Progenitor cell of endocrine pancreas (in vitro differentiated cells): ENCODE measurements at regions not wholly inside any gene's neighbourhood (a gene's known extent, or its start where the extent isn't known, plus 50 kb on each side); places are given as distances from the start of the nearest gene placed in this dataset.

Experiments used
- DNase-seq: peaks from one replicate; pipeline ENCODE4 v3.0.0; 2021; ENCODE audit warnings: low spot score; ENCODE audit not compliant: unreplicated experiment
- H3K27ac Mint-ChIP-seq: 2 replicates; pipeline ENCODE4 v1.8.0; 2021; ENCODE audit warnings: mild to moderate bottlenecking, moderate library complexity, mixed read lengths
- H3K27me3 Mint-ChIP-seq: 2 replicates; pipeline ENCODE4 v1.8.0; 2021; ENCODE audit warnings: mixed read lengths
- H3K36me3 Mint-ChIP-seq: 2 replicates; pipeline ENCODE4 v1.8.0; 2022; ENCODE audit warnings: mixed read lengths; ENCODE audit not compliant: insufficient read depth
- H3K4me1 Mint-ChIP-seq: 2 replicates; pipeline ENCODE4 v1.8.0; 2021; ENCODE audit warnings: low read depth, mixed read lengths
- H3K4me3 Mint-ChIP-seq: 2 replicates; pipeline ENCODE4 v1.8.0; 2021; ENCODE audit warnings: low read depth, mild to moderate bottlenecking, moderate library complexity, mixed read lengths
- H3K9me3 Mint-ChIP-seq: 2 replicates; pipeline ENCODE4 v1.8.0; 2021; ENCODE audit warnings: low read depth, mixed read lengths
- CTCF ChIP-seq: fragments of 200-600 bp; sonication (generic); IDR thresholded peaks from one replicate; pipeline ENCODE4 v1.5.0; 2021; ENCODE audit warnings: antibody characterized with exemption, mild to moderate bottlenecking; ENCODE audit not compliant: unreplicated experiment

GRCh38 chr4:1478766-1479355 lies 72.6 kb upstream of the NKX1-1 start:
- H3K27ac Mint-ChIP-seq: no peak overlapping the region
- peaks cover 14% of the 10 kb centered on the region for H3K27me3 Mint-ChIP-seq
- H3K36me3 Mint-ChIP-seq: no peaks in the 10 kb centered on the region
- TF ChIP-seq CTCF: no peak
- no peak overlapping the region for H3K4me3 Mint-ChIP-seq
- peaks cover 25% of the 10 kb centered on the region for H3K9me3 Mint-ChIP-seq
- no peaks in the 10 kb centered on the region for H3K4me1 Mint-ChIP-seq
- no peak for DNase-seq

- Mint-ChIP-seq H3K4me3 (no peak overlapping the region), H3K9me3 (peaks cover 18% of the 10 kb centered on the region), H3K27ac (no peak overlapping the region), H3K4me1 (no peaks in the 10 kb centered on the region), H3K27me3 (peaks cover 15% of the 10 kb centered on the region), H3K36me3 (no peaks in the 10 kb centered on the region)
- TF ChIP-seq CTCF: no peak
- DNase-seq: no peak
Measured at GRCh38 chr4:1477045-1477840, 71.0 kb upstream of the NKX1-1 start.

- Mint-ChIP-seq H3K27ac (no peak overlapping the region), H3K36me3 (no peaks in the 10 kb centered on the region), H3K4me1 (no peaks in the 10 kb centered on the region), H3K9me3 (peaks cover 11% of the 10 kb centered on the region), H3K4me3 (no peak overlapping the region), H3K27me3 (peaks cover 15% of the 10 kb centered on the region)
- TF ChIP-seq CTCF: no peak
- DNase-seq: no peak
Measured at GRCh38 chr4:1476140-1476513, 69.9 kb upstream of the NKX1-1 start.

GRCh38 chr4:1475277-1476139 lies 69.3 kb upstream of the NKX1-1 start:
- H3K9me3 Mint-ChIP-seq: peaks cover 8% of the 10 kb centered on the region
- no peak overlapping the region for H3K27ac Mint-ChIP-seq
- no peak for TF ChIP-seq CTCF
- no peaks in the 10 kb centered on the region for H3K36me3 Mint-ChIP-seq
- H3K27me3 Mint-ChIP-seq: peaks cover 15% of the 10 kb centered on the region
- no peak for DNase-seq
- no peaks in the 10 kb centered on the region for H3K4me1 Mint-ChIP-seq
- H3K4me3 Mint-ChIP-seq: no peak overlapping the region
